ENCODE measurements at regions not wholly inside any gene's neighbourhood (a gene's known extent, or its start where the extent isn't known, plus 50 kb on each side); places are given as distances from the start of the nearest gene placed in this dataset.
"Not testable (repeated sequence)": the region's sequence is repeated elsewhere in the genome, so short reads cannot be mapped to it uniquely, and the experiment has no call there.

DNA sequence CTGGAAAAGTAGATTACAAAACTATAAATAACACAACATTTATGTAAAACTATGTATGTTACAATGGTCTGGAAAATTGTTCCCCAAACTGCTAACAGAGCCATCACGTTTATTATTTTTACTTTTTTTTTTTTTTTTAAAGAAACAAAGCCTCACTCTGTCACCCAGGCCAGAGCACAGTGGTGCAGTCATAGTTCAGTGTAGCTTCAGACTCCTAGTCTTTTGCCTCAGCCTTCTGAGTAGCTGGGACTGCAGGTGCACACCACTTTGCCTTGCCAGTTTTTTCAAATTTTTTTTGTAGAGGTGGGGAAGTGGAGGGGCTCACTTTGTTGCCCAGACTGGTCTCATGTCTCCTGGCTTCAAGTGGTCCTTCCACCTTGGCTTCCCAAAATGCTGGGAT, 180.1 kb upstream of the SPRY1 start:
- Mint-ChIP-seq H3K4me1 (ENCODE audit: low read depth) (no peaks in the 10 kb centered on the region), H3K27ac (no peak overlapping the region), H3K27me3 (no peaks in the 10 kb centered on the region), H3K36me3 (ENCODE audit: low read depth) (peaks cover 12% of the 10 kb centered on the region), H3K4me3 (no peak overlapping the region), H3K9me3 (no peaks in the 10 kb centered on the region)
- no peak for DNase-seq

DNA sequence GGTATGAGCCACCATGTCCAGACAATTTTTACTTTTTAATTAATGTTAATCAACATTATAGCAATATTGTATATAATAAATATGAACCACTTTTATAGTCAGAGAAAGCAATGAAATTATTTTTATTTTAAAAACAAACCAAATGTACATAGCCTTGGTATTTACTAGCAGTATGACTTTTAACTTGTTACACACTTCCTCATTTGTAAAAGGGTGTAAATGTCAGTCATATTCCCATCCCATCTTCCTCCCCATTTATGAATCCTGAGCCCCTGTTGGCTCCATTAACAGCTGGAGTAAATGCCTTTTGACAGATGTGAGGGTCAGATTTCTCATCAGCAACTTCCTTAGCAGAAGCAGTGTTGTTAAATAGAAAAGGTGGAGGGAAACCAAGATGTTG, 179.6 kb upstream of the SPRY1 start:
- Mint-ChIP-seq H3K4me3 (no peak overlapping the region), H3K27me3 (no peaks in the 10 kb centered on the region), H3K9me3 (no peaks in the 10 kb centered on the region), H3K27ac (no peak overlapping the region), H3K36me3 (ENCODE audit: low read depth) (peaks cover 9% of the 10 kb centered on the region), H3K4me1 (ENCODE audit: low read depth) (no peaks in the 10 kb centered on the region)
- DNase-seq, result no peak

DNA sequence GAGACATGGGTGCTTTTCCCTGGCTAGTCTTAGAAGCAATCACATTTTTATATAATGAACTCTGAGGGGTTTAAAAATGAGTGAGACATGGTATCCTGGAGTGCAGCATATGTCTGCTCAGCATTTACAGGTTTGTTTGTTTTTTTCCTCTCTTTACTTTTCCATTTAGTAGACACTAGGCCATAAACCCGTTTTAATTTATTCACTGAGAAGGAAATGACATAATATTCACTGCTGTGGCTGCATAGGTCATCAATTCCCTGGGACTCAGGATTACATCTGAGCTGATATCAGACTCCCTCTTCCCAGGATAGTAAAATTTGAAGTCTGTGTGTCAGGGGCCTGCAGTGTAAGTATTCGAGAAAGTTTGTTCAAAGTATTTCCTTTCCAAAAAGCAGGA, 178.9 kb upstream of the SPRY1 start:
- H3K9me3 Mint-ChIP-seq, result peaks cover 2% of the 10 kb centered on the region

DNA sequence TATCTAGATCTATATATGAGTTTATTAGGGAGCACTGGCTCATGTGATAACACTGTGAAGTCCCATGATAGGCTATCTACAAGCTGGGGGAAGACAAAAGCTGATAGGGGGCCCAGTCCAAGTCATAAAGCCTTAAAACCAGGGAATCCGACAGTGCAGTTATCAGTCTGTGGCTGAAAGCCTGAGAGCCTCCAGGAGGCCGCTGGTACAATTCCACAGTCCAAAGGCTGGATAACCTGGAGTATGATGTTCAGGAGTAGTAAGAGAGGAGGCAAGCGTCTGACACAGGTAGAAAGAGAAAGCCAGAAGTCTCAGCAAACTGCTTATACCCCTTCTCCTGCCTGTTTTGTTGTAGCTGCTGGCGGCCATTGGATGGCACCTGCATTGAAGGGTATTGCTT, 177.6 kb upstream of the SPRY1 start:
- no peaks in the 10 kb centered on the region for H3K27me3 Mint-ChIP-seq
- DNase-seq, result no peak
- no peak overlapping the region for H3K27ac Mint-ChIP-seq
- H3K4me3 Mint-ChIP-seq, result no peak overlapping the region
- no peaks in the 10 kb centered on the region for H3K4me1 Mint-ChIP-seq (ENCODE audit: low read depth)
- H3K9me3 Mint-ChIP-seq, result peaks cover 5% of the 10 kb centered on the region
- H3K36me3 Mint-ChIP-seq (ENCODE audit: low read depth), result peaks cover 25% of the 10 kb centered on the region

More for the DNA sequence above, 178.9 kb upstream of the SPRY1 start:
- Mint-ChIP-seq H3K4me3 (no peak overlapping the region), H3K36me3 (ENCODE audit: low read depth) (peaks cover 13% of the 10 kb centered on the region), H3K27ac (no peak overlapping the region), H3K27me3 (no peaks in the 10 kb centered on the region), H3K4me1 (ENCODE audit: low read depth) (no peaks in the 10 kb centered on the region)
- DNase-seq, result no peak

DNA sequence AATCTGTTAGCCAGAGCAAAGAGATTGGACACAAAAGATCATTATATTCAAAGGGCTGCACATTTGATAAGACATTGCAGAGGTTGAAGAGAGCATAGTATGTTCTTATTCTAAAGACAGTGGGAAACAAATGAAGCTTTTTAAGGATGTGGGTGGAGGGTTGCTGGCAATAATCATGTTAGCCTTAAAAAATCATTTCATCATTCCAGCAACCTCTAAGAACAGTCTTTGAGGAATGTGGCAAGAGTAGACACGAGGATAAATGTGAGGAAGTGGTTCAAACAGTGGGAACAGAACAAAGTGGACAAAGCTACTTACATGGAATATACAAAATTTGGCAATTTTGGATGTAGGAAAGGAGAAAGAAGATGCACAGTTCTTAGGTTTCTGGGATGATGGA, 167.3 kb upstream of the SPRY1 start:
- no peak for DNase-seq
- Mint-ChIP-seq H3K27ac (no peak overlapping the region), H3K36me3 (ENCODE audit: low read depth) (peaks cover 42% of the 10 kb centered on the region), H3K4me1 (ENCODE audit: low read depth) (no peaks in the 10 kb centered on the region), H3K4me3 (no peak overlapping the region), H3K9me3 (peaks cover 2% of the 10 kb centered on the region), H3K27me3 (no peaks in the 10 kb centered on the region)

DNA sequence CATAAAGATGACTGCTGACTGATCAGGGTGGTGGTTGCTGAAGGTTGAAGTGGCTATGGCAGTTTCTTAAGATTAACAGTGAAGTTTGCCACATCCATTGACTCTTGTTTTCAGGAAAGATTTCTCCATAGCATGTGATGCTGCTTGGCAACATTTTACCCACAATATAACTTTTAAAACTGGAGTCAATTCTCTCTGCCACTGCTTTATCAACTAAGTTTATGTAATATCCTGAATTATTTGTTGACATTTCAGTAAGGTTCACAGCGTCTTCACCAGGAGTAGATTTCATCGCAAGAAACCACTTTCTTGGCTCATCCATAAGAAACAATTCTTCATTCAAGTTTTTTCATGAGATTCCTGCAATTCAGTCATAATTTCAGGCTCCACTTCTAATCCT, 166.5 kb upstream of the SPRY1 start:
- H3K36me3 Mint-ChIP-seq (ENCODE audit: low read depth), result peaks cover 39% of the 10 kb centered on the region
- H3K9me3 Mint-ChIP-seq, result peaks cover 2% of the 10 kb centered on the region
- no peak overlapping the region for H3K27ac Mint-ChIP-seq
- H3K4me1 Mint-ChIP-seq (ENCODE audit: low read depth), result no peaks in the 10 kb centered on the region
- DNase-seq, result no peak
- H3K4me3 Mint-ChIP-seq, result no peak overlapping the region
- no peaks in the 10 kb centered on the region for H3K27me3 Mint-ChIP-seq

DNA sequence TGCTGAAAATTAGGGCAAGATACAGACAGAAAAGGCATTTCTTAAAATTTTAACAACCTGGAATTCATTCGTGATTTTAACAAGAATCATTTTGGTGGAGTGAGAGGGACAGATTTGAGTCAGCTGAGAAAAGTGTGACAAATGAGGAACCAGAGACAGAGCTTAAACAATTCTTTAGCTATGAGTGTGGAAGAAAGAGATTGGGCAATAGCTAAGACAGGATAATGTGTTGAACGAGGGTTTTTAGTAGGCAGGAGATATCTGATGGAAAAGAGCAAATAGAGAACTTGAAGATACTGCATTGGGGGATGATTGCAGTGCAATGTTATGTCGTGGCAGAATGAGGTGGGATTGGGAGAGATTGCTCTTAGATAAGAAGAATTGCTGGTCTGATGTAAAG, 164.2 kb upstream of the SPRY1 start:
- no peaks in the 10 kb centered on the region for H3K27me3 Mint-ChIP-seq
- no peaks in the 10 kb centered on the region for H3K4me1 Mint-ChIP-seq (ENCODE audit: low read depth)
- no peak overlapping the region for H3K27ac Mint-ChIP-seq
- peaks cover 2% of the 10 kb centered on the region for H3K9me3 Mint-ChIP-seq
- H3K36me3 Mint-ChIP-seq (ENCODE audit: low read depth), result peaks cover 40% of the 10 kb centered on the region
- no peak for DNase-seq
- H3K4me3 Mint-ChIP-seq, result no peak overlapping the region

DNA sequence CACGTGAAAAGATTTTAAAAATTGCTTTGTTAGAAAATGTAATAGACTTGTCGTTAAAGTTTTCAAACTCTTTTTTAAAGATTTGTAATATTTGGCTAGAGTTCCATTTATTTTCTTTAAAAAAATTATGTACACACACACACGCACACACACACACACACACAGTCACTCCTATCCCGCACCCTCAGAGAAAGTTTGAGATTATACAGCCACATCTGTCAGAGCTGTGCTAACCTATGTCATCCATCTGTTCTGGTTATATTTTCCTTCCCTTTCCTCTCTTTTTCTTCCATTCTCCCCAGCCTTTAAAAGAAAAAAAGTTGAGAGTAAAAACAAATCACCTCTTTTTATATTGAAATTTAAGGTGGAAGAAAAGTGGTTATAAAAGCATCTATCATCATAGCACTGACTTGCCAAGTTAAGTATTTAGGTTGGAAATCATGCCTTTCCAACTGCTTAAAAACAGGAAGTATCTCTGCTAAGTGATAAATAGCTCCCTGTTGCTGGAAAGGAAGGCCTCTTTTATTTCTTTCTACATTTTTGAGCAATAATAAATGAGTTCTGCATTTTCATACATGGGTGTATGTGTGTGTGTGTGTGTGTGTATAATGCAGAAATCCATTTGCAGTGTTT, 163.3 kb upstream of the SPRY1 start:
- Mint-ChIP-seq H3K4me1 (ENCODE audit: low read depth) (no peaks in the 10 kb centered on the region), H3K27ac (no peak overlapping the region), H3K4me3 (no peak overlapping the region), H3K27me3 (no peaks in the 10 kb centered on the region), H3K36me3 (ENCODE audit: low read depth) (peaks cover 44% of the 10 kb centered on the region), H3K9me3 (peaks cover 2% of the 10 kb centered on the region)
- DNase-seq, result no peak

DNA sequence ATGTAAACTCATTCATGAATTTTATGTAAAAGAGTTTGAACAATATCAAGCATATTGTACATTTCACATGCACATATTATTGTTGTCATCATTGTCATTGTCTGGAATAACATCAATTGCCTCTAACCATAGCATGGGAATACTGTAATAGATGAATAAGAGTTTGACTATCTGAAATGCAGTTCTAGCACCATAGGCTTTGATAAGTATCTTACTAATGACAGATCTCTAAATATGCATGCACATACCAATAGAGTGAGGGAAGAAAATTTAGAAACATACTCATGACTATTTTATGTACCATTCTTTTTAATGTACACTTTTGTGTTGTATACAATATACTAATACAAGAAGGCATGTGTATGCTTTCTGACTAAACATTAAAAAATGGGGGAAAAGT, 161.6 kb upstream of the SPRY1 start:
- no peaks in the 10 kb centered on the region for H3K27me3 Mint-ChIP-seq
- no peaks in the 10 kb centered on the region for H3K4me1 Mint-ChIP-seq (ENCODE audit: low read depth)
- H3K27ac Mint-ChIP-seq, result no peak overlapping the region
- H3K4me3 Mint-ChIP-seq, result no peak overlapping the region
- DNase-seq, result no peak
- no peaks in the 10 kb centered on the region for H3K9me3 Mint-ChIP-seq
- peaks cover 36% of the 10 kb centered on the region for H3K36me3 Mint-ChIP-seq (ENCODE audit: low read depth)

DNA sequence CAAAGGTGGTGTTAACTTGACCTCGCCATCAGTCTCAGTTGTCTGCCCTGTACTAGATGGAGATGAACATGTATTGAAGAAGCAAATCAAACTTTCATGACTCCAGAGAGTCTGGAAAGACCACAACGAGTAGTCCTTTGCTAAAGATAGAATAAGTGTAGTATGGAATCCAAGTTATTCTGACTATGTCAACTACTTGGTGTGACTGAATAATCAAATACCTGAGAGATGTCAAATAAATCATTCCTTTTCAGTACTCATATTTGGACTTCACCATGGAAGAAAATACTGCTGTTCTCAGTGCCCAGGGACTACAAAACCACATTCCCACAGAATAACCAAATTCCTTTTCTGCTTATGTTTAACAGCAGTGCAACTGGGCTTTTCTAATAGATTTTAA, 161.2 kb upstream of the SPRY1 start:
- no peaks in the 10 kb centered on the region for H3K4me1 Mint-ChIP-seq (ENCODE audit: low read depth)
- DNase-seq, result no peak

DNA sequence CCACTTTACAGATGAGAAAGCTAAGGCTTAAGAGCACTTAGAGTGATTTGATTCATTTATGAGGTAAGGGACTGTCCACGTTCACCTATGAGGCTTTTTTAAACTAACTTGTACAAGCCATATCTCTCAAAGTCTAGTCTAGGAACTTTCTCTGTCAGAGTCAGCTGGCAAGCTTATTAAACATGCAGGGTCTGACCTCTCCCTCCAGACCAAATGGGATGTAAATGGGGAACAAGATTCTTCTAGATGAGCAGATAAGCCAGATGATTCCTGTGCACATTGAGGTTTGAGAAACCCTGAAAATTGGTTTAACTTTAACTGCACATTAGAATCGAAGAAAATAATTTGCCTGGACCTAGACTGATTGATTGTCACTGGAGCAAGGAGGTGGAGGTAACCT, 160.0 kb upstream of the SPRY1 start:
- Mint-ChIP-seq H3K36me3 (ENCODE audit: low read depth) (peaks cover 33% of the 10 kb centered on the region), H3K4me3 (no peak overlapping the region), H3K27me3 (no peaks in the 10 kb centered on the region), H3K27ac (no peak overlapping the region), H3K9me3 (peaks cover 6% of the 10 kb centered on the region), H3K4me1 (ENCODE audit: low read depth) (no peaks in the 10 kb centered on the region)
- no peak for DNase-seq

More for the DNA sequence above, 161.2 kb upstream of the SPRY1 start:
- Mint-ChIP-seq H3K36me3 (ENCODE audit: low read depth) (peaks cover 35% of the 10 kb centered on the region), H3K4me3 (no peak overlapping the region), H3K27me3 (no peaks in the 10 kb centered on the region), H3K27ac (no peak overlapping the region), H3K9me3 (peaks cover 4% of the 10 kb centered on the region)

DNA sequence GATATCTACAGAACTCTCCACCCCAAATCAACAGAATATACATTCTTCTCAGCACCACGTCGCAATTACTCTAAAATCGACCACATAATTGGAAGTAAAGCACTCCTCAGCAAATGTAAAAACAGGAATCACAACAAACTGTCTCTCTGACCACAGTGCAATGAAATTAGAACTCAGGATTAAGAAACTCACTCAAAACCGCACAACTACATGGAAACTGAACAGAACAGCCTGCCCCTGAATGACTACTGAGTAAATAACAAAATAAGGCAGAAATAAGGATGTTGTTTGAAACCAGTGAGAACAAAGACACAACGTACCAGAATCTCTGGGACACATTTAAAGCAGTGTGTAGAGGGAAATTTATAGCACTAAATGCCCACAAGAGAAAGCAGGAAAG, 156.3 kb upstream of the SPRY1 start:
- not testable (repeated sequence) for H3K27me3 Mint-ChIP-seq; H3K4me3 Mint-ChIP-seq; H3K4me1 Mint-ChIP-seq (ENCODE audit: low read depth); H3K9me3 Mint-ChIP-seq; H3K27ac Mint-ChIP-seq; DNase-seq
- H3K36me3 Mint-ChIP-seq (ENCODE audit: low read depth), result peaks cover 20% of the 10 kb centered on the region

DNA sequence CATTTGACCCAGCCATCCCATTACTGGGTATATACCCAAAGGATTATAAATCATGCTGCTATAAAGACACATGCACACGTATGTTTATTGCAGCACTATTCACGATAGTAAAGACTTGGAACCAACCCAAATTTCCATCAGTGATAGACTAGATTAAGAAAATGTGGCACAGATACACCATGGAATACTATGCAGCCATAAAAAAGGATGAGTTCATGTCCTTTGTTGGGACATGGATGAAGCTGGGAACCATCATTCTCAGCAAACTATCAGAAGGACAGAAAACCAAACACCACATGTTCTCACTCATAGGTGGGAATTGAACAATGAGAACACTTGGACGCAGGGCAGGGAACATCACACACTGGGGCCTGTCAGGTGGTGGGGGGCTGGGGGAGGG, 153.4 kb upstream of the SPRY1 start:
- not testable (repeated sequence) for H3K9me3 Mint-ChIP-seq; H3K36me3 Mint-ChIP-seq (ENCODE audit: low read depth); H3K27me3 Mint-ChIP-seq; H3K4me1 Mint-ChIP-seq (ENCODE audit: low read depth); H3K27ac Mint-ChIP-seq; DNase-seq; H3K4me3 Mint-ChIP-seq

DNA sequence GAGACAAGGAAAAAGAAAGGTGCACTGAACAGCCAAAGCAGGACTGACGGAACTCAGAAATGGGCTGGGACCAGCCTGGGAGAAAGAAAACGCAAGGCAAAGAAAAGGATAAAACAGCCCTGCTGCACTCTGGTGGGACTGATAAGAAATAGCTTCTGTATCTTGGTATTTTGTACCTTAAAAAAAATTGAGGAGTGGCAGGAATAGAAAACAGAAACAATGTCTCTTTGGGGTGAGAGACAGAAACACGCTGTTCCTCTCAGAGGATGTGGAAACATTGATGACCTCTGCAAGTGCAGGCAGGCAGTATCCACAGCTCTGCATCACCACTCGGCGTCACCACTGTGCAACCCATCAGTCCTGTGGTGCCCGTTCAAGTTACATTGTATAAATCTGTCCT, 152.5 kb upstream of the SPRY1 start:
- peaks cover 4% of the 10 kb centered on the region for H3K36me3 Mint-ChIP-seq (ENCODE audit: low read depth)
- H3K4me1 Mint-ChIP-seq (ENCODE audit: low read depth), result no peaks in the 10 kb centered on the region
- H3K27me3 Mint-ChIP-seq, result no peaks in the 10 kb centered on the region
- H3K9me3 Mint-ChIP-seq, result peaks cover 6% of the 10 kb centered on the region
- H3K4me3 Mint-ChIP-seq, result no peak overlapping the region
- DNase-seq, result no peak
- no peak overlapping the region for H3K27ac Mint-ChIP-seq

DNA sequence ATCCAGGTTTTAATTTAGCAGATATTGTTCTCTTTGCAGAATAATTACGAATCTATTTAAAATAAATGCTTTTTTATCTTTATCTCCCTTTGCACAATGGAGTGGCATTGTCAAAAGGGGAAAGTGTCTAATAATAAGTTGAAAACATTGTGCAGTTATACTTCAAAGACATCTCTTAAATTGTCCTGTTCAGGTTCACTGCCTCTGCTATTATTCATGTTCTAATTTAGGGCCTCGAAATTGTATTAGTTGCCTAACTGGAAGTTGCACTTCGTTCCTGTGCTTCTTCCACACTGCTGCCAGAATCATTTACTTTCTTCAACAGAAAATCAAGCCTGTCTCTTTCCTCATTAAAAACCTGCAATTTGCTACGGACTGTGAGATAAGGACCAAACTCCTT, 150.5 kb upstream of the SPRY1 start:
- H3K4me3 Mint-ChIP-seq, result no peak overlapping the region
- H3K9me3 Mint-ChIP-seq, result no peaks in the 10 kb centered on the region
- no peak for DNase-seq
- no peaks in the 10 kb centered on the region for H3K27me3 Mint-ChIP-seq
- no peak overlapping the region for H3K27ac Mint-ChIP-seq
- H3K36me3 Mint-ChIP-seq (ENCODE audit: low read depth), result peaks cover 2% of the 10 kb centered on the region
- no peaks in the 10 kb centered on the region for H3K4me1 Mint-ChIP-seq (ENCODE audit: low read depth)

DNA sequence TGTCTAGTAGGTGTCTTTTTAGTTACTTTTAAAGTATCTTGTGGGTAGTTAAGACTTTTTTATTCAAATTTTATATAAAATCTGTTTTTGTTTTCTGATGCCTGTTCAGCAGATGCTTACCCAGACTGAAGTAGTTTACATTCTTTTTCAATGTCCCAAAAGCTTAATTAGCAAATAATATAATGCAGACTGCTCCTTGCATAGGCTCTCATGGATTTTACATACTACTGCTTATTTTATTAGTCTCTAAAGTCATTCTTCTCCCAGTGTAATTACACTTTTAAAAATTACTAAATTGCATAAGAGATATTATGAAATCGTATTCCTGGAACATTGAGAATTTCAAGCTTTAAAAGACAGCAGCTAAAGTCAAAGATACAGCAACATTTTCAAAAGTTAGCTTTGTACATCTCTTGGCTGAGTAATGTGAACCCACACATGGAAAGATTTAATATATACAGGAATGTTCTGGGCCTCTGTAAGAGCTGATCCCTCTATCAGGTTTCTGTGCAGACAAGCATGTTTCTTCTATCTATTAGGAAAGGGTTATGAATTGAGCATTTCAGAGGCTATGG, 148.4 kb upstream of the SPRY1 start:
- no peaks in the 10 kb centered on the region for H3K4me1 Mint-ChIP-seq (ENCODE audit: low read depth)
- H3K36me3 Mint-ChIP-seq (ENCODE audit: low read depth), result peaks cover 2% of the 10 kb centered on the region

More for the DNA sequence above, 148.4 kb upstream of the SPRY1 start:
- Mint-ChIP-seq H3K27me3 (no peaks in the 10 kb centered on the region), H3K4me3 (no peak overlapping the region), H3K27ac (no peak overlapping the region), H3K9me3 (no peaks in the 10 kb centered on the region)
- DNase-seq, result no peak
